Heart left ventricle (tissue), 16 donors: ENCODE measurements at regions not wholly inside any gene's neighbourhood (a gene's known extent, or its start where the extent isn't known, plus 50 kb on each side); places are given as distances from the start of the nearest gene placed in this dataset.
A peak's percentile ranks its signal among the peaks of the same experiment; 100 is the strongest.
"Not testable (repeated sequence)": the region's sequence is repeated elsewhere in the genome, so short reads cannot be mapped to it uniquely, and the experiment has no call there.

Experiments used
- ATAC-seq, 4 donors: fragments of 200-7000 bp; cut with Tn5 transposase; one replicate each; pipeline ENCODE4 v1.9.1; 2020 to 2022; ENCODE audit warnings: moderate library complexity in 4 of 4, mild to moderate bottlenecking in 3 of 4, moderate number of reproducible peaks in 1 of 4
- DNase-seq, 5 donors: peaks; one replicate each; pipeline ENCODE4 v3.0.0-alpha.2; 2020
- H3K27ac ChIP-seq, 12 donors: fragments of 200-600 bp; sonication (generic) in 4 of 12; one replicate each; pipeline versions ENCODE4 v1.5.0 to v1.8.0; 2016 to 2022; ENCODE audit warnings: mild to moderate bottlenecking in 2 of 12
- H3K27me3 ChIP-seq, 9 donors: fragments of 200-600 bp; sonication (generic) in 2 of 9; one replicate each; pipeline versions ENCODE4 v1.5.1 to v1.8.0; 2016 to 2022; ENCODE audit warnings: mild to moderate bottlenecking in 3 of 9
- H3K36me3 ChIP-seq, 9 donors: fragments of 200-600 bp; sonication (generic) in 2 of 9; one replicate each; pipeline versions ENCODE4 v1.5.0 to v1.8.0; 2018 to 2022; ENCODE audit warnings: mild to moderate bottlenecking in 2 of 9
- H3K4me1 ChIP-seq, 12 donors: fragments of 200-600 bp; sonication (generic) in 4 of 12; one replicate each; pipeline versions ENCODE4 v1.5.0 to v1.8.0; 2016 to 2022; ENCODE audit warnings: mild to moderate bottlenecking in 3 of 12
- H3K4me3 ChIP-seq, 12 donors: fragments of 200-600 bp; sonication (generic) in 4 of 12; one replicate each; pipeline versions ENCODE4 v1.5.0 to v1.8.0; 2017 to 2022; ENCODE audit warnings: mild to moderate bottlenecking in 9 of 12, moderate library complexity in 4 of 12
- H3K9me3 ChIP-seq, 12 donors: fragments of 200-600 bp; sonication (generic) in 4 of 12; one replicate each; pipeline versions ENCODE4 v1.5.0 to v1.8.0; 2016 to 2022; ENCODE audit warnings: mild to moderate bottlenecking in 1 of 12
- CTCF ChIP-seq, 12 donors: fragments of 200-600 bp; sonication (generic) in 4 of 12; IDR thresholded peaks; one replicate each; pipeline versions ENCODE4 v1.5.0 to v1.8.0; 2018 to 2022; ENCODE audit warnings: antibody characterized with exemption in 12 of 12, mild to moderate bottlenecking in 5 of 12
- POLR2A ChIP-seq, 2 donors: fragments of 450-650 bp; IDR thresholded peaks; one replicate each; pipeline ENCODE4 v1.6.1; 2017; ENCODE audit warnings: antibody characterized with exemption in 2 of 2, mild to moderate bottlenecking in 2 of 2, moderate library complexity in 2 of 2
- WGBS, 4 donors: extraction: QIAGEN DNeasy Blood & Tissue Kit in 2 of 4; methylation state at CpG; one replicate each; pipeline versions ENCODE4 v1.1.5 to v1.1.7; 2013 to 2018; 5-methylcytosine and 5-hydroxymethylcytosine counted together
- intact Hi-C, 10 donors: fragments of 100-400 bp; cut with DNase I; formaldehyde crosslinking; loops; one replicate each; pipeline versions ENCODE4 v1.11.1 to v1.14.2; 2022
- donor health status: ischemic (EF 13 %, LVEDD 7.1; RV severe dilation, severe dysfunction).
- donor health status: healthy with polysubstance abuse.
- donor health status: DM: no; HTN: yes; CAD: no.
- donor health status: DM: no; HTN: no; CAD: no.
- donor health status: ischemic (EF 25% LVEDD 6.9; RV normal size, moderate dysfunction).
- donor health status: ischemic (EF 25% LVEDD 5.7; RV mildly dilated, moderate dysfunction).
- donor health status: healthy.
- donor health status: DM: yes; HTN: yes; CAD: no.
- donor health status: ischemic (EF 35%, LVEDD 5.7; RV mildly dilated, moderate dysfunction).
- donor health status: nonischemic (EF 11% LVEDD 7.7; RV severe dilation, severe dysfunction).
- donor health status: DM: yes; HTN: yes; CAD: no.
- donor health status: PGD.
- donor health status: ischemic (EF 29% LVEDD 5.4; RV normal size, mild dysfunction).
- donor health status: nonischemic (EF 23%, LVEDD 6.1; RV moderate dilation, normal function).

GRCh38 chr15:66868918-66869317, 166.9 kb downstream of the SMAD6 start:
- no peaks in the 10 kb centered on the region for H3K27me3 ChIP-seq
- ATAC-seq, result no peak
- H3K36me3 ChIP-seq, result no peaks in the 10 kb centered on the region
- peaks cover 0 to 18% (median 0%) of the 10 kb centered on the region in 12 donors for H3K4me1 ChIP-seq
- 43 to 76% (median 61%) methylated on average over 1 of the region's 1 CpG for WGBS, 4 donors
- no peak for DNase-seq
- peaks cover 0 to 8% (median 0%) of the 10 kb centered on the region in 12 donors for H3K9me3 ChIP-seq
- no peak overlapping the region for H3K27ac ChIP-seq
- no peak overlapping the region for H3K4me3 ChIP-seq
- intact Hi-C loops, result no loop called here
- TF ChIP-seq CTCF (IDR thresholded peaks at IDR 0.05) (no peak), POLR2A (IDR thresholded peaks at IDR 0.05) (no peak)

- Histone ChIP-seq H3K9me3 (peaks cover 0 to 8% (median 0%) of the 10 kb centered on the region in 12 donors), H3K4me3 (no peak overlapping the region), H3K27ac (no peak overlapping the region), H3K27me3 (no peaks in the 10 kb centered on the region), H3K4me1 (peaks cover 0 to 16% (median under 1%) of the 10 kb centered on the region in 12 donors), H3K36me3 (no peaks in the 10 kb centered on the region)
- ATAC-seq (no peak), DNase-seq (no peak)
- intact Hi-C loops, result no loop called here
- TF ChIP-seq POLR2A (IDR thresholded peaks at IDR 0.05) (no peak), CTCF (IDR thresholded peaks at IDR 0.05) (peak in 1 of 12 donors; percentile 2)
These were observed 168.9 kb downstream of the SMAD6 start for GRCh38 chr15:66870880-66871388.

GRCh38 chr15:66872405-66872804, 170.4 kb downstream of the SMAD6 start:
- H3K4me1 ChIP-seq, result peaks cover 0 to 18% (median 11%) of the 10 kb centered on the region in 12 donors
- ATAC-seq (no peak), DNase-seq (no peak)
- H3K4me3 ChIP-seq, result no peak overlapping the region
- H3K36me3 ChIP-seq, result no peaks in the 10 kb centered on the region
- no peaks in the 10 kb centered on the region for H3K27me3 ChIP-seq
- TF ChIP-seq POLR2A (IDR thresholded peaks at IDR 0.05), result no peak
- no peak for TF ChIP-seq CTCF (IDR thresholded peaks at IDR 0.05)
- no peak overlapping the region for H3K27ac ChIP-seq
- intact Hi-C loops, result no loop called here
- H3K9me3 ChIP-seq, result peaks cover 0 to 8% (median 0%) of the 10 kb centered on the region in 12 donors

- peak in 1 of 5 donors; percentile 7 for DNase-seq
- H3K27ac ChIP-seq, H3K4me3 ChIP-seq, H3K27me3 ChIP-seq, H3K36me3 ChIP-seq, H3K9me3 ChIP-seq, intact Hi-C loops, ATAC-seq: not testable (repeated sequence)
- WGBS, 4 donors, result 91 to 93% (median 92%) methylated on average over 3 of the region's 3 CpGs
- peaks cover 4 to 27% (median 20%) of the 10 kb centered on the region in 12 donors for H3K4me1 ChIP-seq
These were observed 171.3 kb downstream of the SMAD6 start for GRCh38 chr15:66873331-66873730.

GRCh38 chr15:66873856-66874255, 171.8 kb downstream of the SMAD6 start:
- DNase-seq (peak in 1 of 5 donors; percentile 6), ATAC-seq (no peak)
- Histone ChIP-seq H3K9me3 (peaks cover 0 to 8% (median 0%) of the 10 kb centered on the region in 12 donors), H3K27ac (no peak overlapping the region), H3K4me3 (no peak overlapping the region), H3K4me1 (peaks cover 4 to 29% (median 25%) of the 10 kb centered on the region in 12 donors), H3K36me3 (no peaks in the 10 kb centered on the region), H3K27me3 (no peaks in the 10 kb centered on the region)
- 93 to 95% (median 95%) methylated on average over 6 of the region's 6 CpGs for WGBS, 4 donors
- TF ChIP-seq POLR2A (IDR thresholded peaks at IDR 0.05), result no peak
- TF ChIP-seq CTCF (IDR thresholded peaks at IDR 0.05), result no peak
- intact Hi-C loops, result no loop called here
